Mesendoderm (in vitro differentiated cells): ENCODE measurements at regions not wholly inside any gene's neighbourhood (a gene's known extent, or its start where the extent isn't known, plus 50 kb on each side); places are given as distances from the start of the nearest gene placed in this dataset.

Experiments used
- DNase-seq: peaks from one replicate; pipeline ENCODE4 v3.0.0; 2013
- H2AK5ac ChIP-seq: 2 replicates; pipeline ENCODE4 v1.6.1; 2013; ENCODE audit warnings: low read length, inconsistent platforms
- H2BK120ac ChIP-seq: 2 replicates; pipeline ENCODE4 v1.6.1; 2013; ENCODE audit warnings: low read depth, mild to moderate bottlenecking, low read length, moderate library complexity, mixed read lengths
- H2BK15ac ChIP-seq: replicated peaks from 2 replicates; pipeline ENCODE4 v1.6.1; 2013; ENCODE audit warnings: low read depth, mild to moderate bottlenecking, moderate library complexity
- H2BK5ac ChIP-seq: 2 replicates; pipeline ENCODE4 v1.6.1; 2013; ENCODE audit warnings: low read length, inconsistent platforms
- H3K18ac ChIP-seq: 2 replicates; pipeline ENCODE4 v1.6.1; 2013; ENCODE audit warnings: mild to moderate bottlenecking, low read length, mixed read lengths
- H3K23ac ChIP-seq: one replicate; pipeline ENCODE4 v1.6.1; 2013; ENCODE audit warnings: low read length
- H3K27ac ChIP-seq: 2 replicates; pipeline ENCODE4 v1.5.1; 2013; ENCODE audit warnings: low read depth, mild to moderate bottlenecking, inconsistent platforms, low read length, moderate library complexity
- H3K27me3 ChIP-seq: 2 replicates; pipeline ENCODE4 v1.6.1; 2013; ENCODE audit warnings: low read length, control low read depth, mild to moderate bottlenecking, inconsistent platforms; ENCODE audit not compliant: insufficient read depth, poor library complexity
- H3K36me3 ChIP-seq: 2 replicates; pipeline ENCODE4 v1.6.1; 2013; ENCODE audit warnings: low read length, inconsistent platforms; ENCODE audit not compliant: control insufficient read depth, insufficient read depth
- H3K4ac ChIP-seq: one replicate; pipeline ENCODE4 v1.6.1; 2013; ENCODE audit warnings: low read depth, mild to moderate bottlenecking, low read length, moderate library complexity
- H3K4me1 ChIP-seq: 2 replicates; pipeline ENCODE4 v1.6.1; 2013; ENCODE audit warnings: low read depth, low read length, inconsistent platforms; ENCODE audit not compliant: control insufficient read depth
- H3K4me2 ChIP-seq: 2 replicates; pipeline ENCODE4 v1.6.1; 2013; ENCODE audit warnings: low read length
- H3K4me3 ChIP-seq: 2 replicates; pipeline ENCODE4 v1.5.1; 2013; ENCODE audit warnings: mild to moderate bottlenecking, low read length
- H3K56ac ChIP-seq: one replicate; pipeline ENCODE4 v1.6.1; 2013; ENCODE audit warnings: low read length
- H3K79me1 ChIP-seq: 2 replicates; pipeline ENCODE4 v1.6.1; 2013; ENCODE audit warnings: low read length, inconsistent platforms
- H3K79me2 ChIP-seq: 2 replicates; pipeline ENCODE4 v1.6.1; 2013; ENCODE audit warnings: mild to moderate bottlenecking, low read length; ENCODE audit not compliant: control insufficient read depth, insufficient read depth
- H3K9ac ChIP-seq: 2 replicates; pipeline ENCODE4 v1.6.1; 2013; ENCODE audit warnings: low read length, inconsistent platforms
- H4K5ac ChIP-seq: one replicate; pipeline ENCODE4 v1.6.1; 2013; ENCODE audit warnings: low read length
- H4K8ac ChIP-seq: one replicate; pipeline ENCODE4 v1.6.1; 2013; ENCODE audit warnings: low read depth, mild to moderate bottlenecking, control low read depth, low read length, moderate library complexity
- WGBS: extraction: QIAGEN DNeasy Blood & Tissue Kit; methylation state at CpG from one replicate; pipeline ENCODE4 v1.1.7; 2013; ENCODE audit warnings: low lambda C conversion rate, missing lambda C conversion rate; ENCODE audit not compliant: insufficient coverage; ENCODE audit errors: extremely low coverage; 5-methylcytosine and 5-hydroxymethylcytosine counted together

- no peak overlapping the region for H3K4me3 ChIP-seq
- no peak for DNase-seq
- no peaks in the 10 kb centered on the region for H3K79me1 ChIP-seq
- H3K23ac ChIP-seq = no peak overlapping the region
- H3K4ac ChIP-seq = no peak overlapping the region
- no peak overlapping the region for H3K27ac ChIP-seq
- no peak overlapping the region for H4K5ac ChIP-seq
- peaks cover 3% of the 10 kb centered on the region for H3K4me1 ChIP-seq
- no peak overlapping the region for H3K9ac ChIP-seq
- no peak overlapping the region for H3K18ac ChIP-seq
- H4K8ac ChIP-seq = no peak overlapping the region
- H3K56ac ChIP-seq = no peak overlapping the region
- no peak overlapping the region for H2BK15ac ChIP-seq
- H2AK5ac ChIP-seq = no peak overlapping the region
- no peak overlapping the region for H3K4me2 ChIP-seq
- no peak overlapping the region for H2BK120ac ChIP-seq
- no CpG with 5 or more reads among the region's 11 CpGs for WGBS
- no peaks in the 10 kb centered on the region for H3K27me3 ChIP-seq
- H3K79me2 ChIP-seq = no peaks in the 10 kb centered on the region
- no peaks in the 10 kb centered on the region for H3K36me3 ChIP-seq
- H2BK5ac ChIP-seq = no peak overlapping the region
Observed at GRCh38 chr15:62758126-62758951, 284.2 kb upstream of the TPM1 start.

GRCh38 chr15:62758952-62759349 is 283.6 kb upstream of the TPM1 start:
- Histone ChIP-seq H3K18ac (no peak overlapping the region), H4K5ac (no peak overlapping the region), H3K4me2 (no peak overlapping the region), H2BK15ac (no peak overlapping the region), H2BK120ac (no peak overlapping the region), H3K4me1 (peaks cover 3% of the 10 kb centered on the region), H3K36me3 (no peaks in the 10 kb centered on the region), H3K4me3 (no peak overlapping the region), H3K27me3 (no peaks in the 10 kb centered on the region), H3K4ac (no peak overlapping the region), H3K56ac (no peak overlapping the region), H2BK5ac (no peak overlapping the region), H3K9ac (no peak overlapping the region), H4K8ac (no peak overlapping the region), H3K23ac (no peak overlapping the region), H2AK5ac (no peak overlapping the region), H3K79me2 (no peaks in the 10 kb centered on the region), H3K27ac (no peak overlapping the region), H3K79me1 (no peaks in the 10 kb centered on the region)
- no peak for DNase-seq
- WGBS = no CpG with 5 or more reads among the region's 4 CpGs

- Histone ChIP-seq H2BK5ac (no peak overlapping the region), H3K79me1 (no peaks in the 10 kb centered on the region), H2BK120ac (no peak overlapping the region), H4K5ac (no peak overlapping the region), H3K9ac (no peak overlapping the region), H3K23ac (no peak overlapping the region), H4K8ac (no peak overlapping the region), H3K18ac (no peak overlapping the region), H3K4me3 (no peak overlapping the region), H3K27ac (no peak overlapping the region), H3K4ac (no peak overlapping the region), H3K4me2 (no peak overlapping the region), H3K79me2 (no peaks in the 10 kb centered on the region), H3K27me3 (no peaks in the 10 kb centered on the region), H3K56ac (no peak overlapping the region), H3K36me3 (no peaks in the 10 kb centered on the region), H2AK5ac (no peak overlapping the region), H2BK15ac (no peak overlapping the region), H3K4me1 (peaks cover 3% of the 10 kb centered on the region)
- no peak for DNase-seq
- no CpG with 5 or more reads among the region's 3 CpGs for WGBS
Observed at GRCh38 chr15:62760538-62760937, 282.0 kb upstream of the TPM1 start.

- DNase-seq = no peak
- Histone ChIP-seq H2BK15ac (no peak overlapping the region), H3K4me3 (no peak overlapping the region), H3K18ac (no peak overlapping the region), H2AK5ac (no peak overlapping the region), H3K36me3 (no peaks in the 10 kb centered on the region), H3K79me1 (no peaks in the 10 kb centered on the region), H4K8ac (no peak overlapping the region), H2BK5ac (no peak overlapping the region), H3K9ac (no peak overlapping the region), H3K4me1 (no peaks in the 10 kb centered on the region), H3K56ac (no peak overlapping the region), H3K4me2 (no peak overlapping the region), H3K27ac (no peak overlapping the region), H3K23ac (no peak overlapping the region), H3K4ac (no peak overlapping the region), H3K27me3 (no peaks in the 10 kb centered on the region), H4K5ac (no peak overlapping the region), H2BK120ac (no peak overlapping the region), H3K79me2 (no peaks in the 10 kb centered on the region)
- no CpG with 5 or more reads among the region's 4 CpGs for WGBS
Observed at GRCh38 chr15:62765916-62766315, 276.6 kb upstream of the TPM1 start.

GRCh38 chr15:62766599-62766998 is 275.9 kb upstream of the TPM1 start:
- no CpG with 5 or more reads among the region's 4 CpGs for WGBS
- no peak overlapping the region for H3K56ac ChIP-seq
- no peak for DNase-seq
- H3K4me2 ChIP-seq = no peak overlapping the region
- no peak overlapping the region for H3K9ac ChIP-seq
- H2BK5ac ChIP-seq = no peak overlapping the region
- H3K36me3 ChIP-seq = no peaks in the 10 kb centered on the region
- no peak overlapping the region for H3K4ac ChIP-seq
- no peaks in the 10 kb centered on the region for H3K79me2 ChIP-seq
- H2BK120ac ChIP-seq = no peak overlapping the region
- no peak overlapping the region for H4K8ac ChIP-seq
- no peaks in the 10 kb centered on the region for H3K4me1 ChIP-seq
- H3K27me3 ChIP-seq = no peaks in the 10 kb centered on the region
- H2BK15ac ChIP-seq = no peak overlapping the region
- no peak overlapping the region for H4K5ac ChIP-seq
- no peak overlapping the region for H2AK5ac ChIP-seq
- no peak overlapping the region for H3K4me3 ChIP-seq
- no peaks in the 10 kb centered on the region for H3K79me1 ChIP-seq
- H3K18ac ChIP-seq = no peak overlapping the region
- H3K27ac ChIP-seq = no peak overlapping the region
- H3K23ac ChIP-seq = no peak overlapping the region

GRCh38 chr15:62769604-62770003 is 272.9 kb upstream of the TPM1 start:
- Histone ChIP-seq H3K4me2 (no peak overlapping the region), H3K23ac (no peak overlapping the region), H2BK120ac (no peak overlapping the region), H4K5ac (no peak overlapping the region), H3K18ac (no peak overlapping the region), H3K4me3 (no peak overlapping the region), H3K79me2 (no peaks in the 10 kb centered on the region), H3K4me1 (no peaks in the 10 kb centered on the region), H3K27me3 (no peaks in the 10 kb centered on the region), H3K27ac (no peak overlapping the region), H3K4ac (no peak overlapping the region), H3K79me1 (no peaks in the 10 kb centered on the region), H3K36me3 (no peaks in the 10 kb centered on the region), H2BK5ac (no peak overlapping the region), H3K56ac (no peak overlapping the region), H4K8ac (no peak overlapping the region), H3K9ac (no peak overlapping the region), H2BK15ac (no peak overlapping the region), H2AK5ac (no peak overlapping the region)
- WGBS = no CpG with 5 or more reads among the region's 3 CpGs
- no peak for DNase-seq
